Activated B cell treated with CpG ODN at 0.5 μM for 24 hours (primary cell): ENCODE measurements at regions not wholly inside any gene's neighbourhood (a gene's known extent, or its start where the extent isn't known, plus 50 kb on each side); places are given as distances from the start of the nearest gene placed in this dataset.

ENCODE experiments used
- ATAC-seq: fragments of 200-7000 bp; cut with Tn5 transposase; one replicate; pipeline ENCODE4 v1.10.0; 2021; ENCODE audit warnings: low read depth, mild to moderate bottlenecking, moderate library complexity
- CTCF ChIA-PET: fragments of 350-600 bp; sonication (Branson Sonifier 250); formaldehyde crosslinking; loops from one replicate; lab custom pipeline; 2021; ENCODE audit warnings: antibody characterized with exemption; lab: Charles Lee
- POLR2A ChIA-PET: fragments of 350-600 bp; sonication (Branson Sonifier 250); formaldehyde crosslinking; loops from one replicate; lab custom pipeline; 2021; ENCODE audit warnings: antibody characterized with exemption; lab: Charles Lee
- DNase-seq: peaks from one replicate; pipeline ENCODE4 v3.0.0; 2022
- H3K27ac Mint-ChIP-seq: one replicate; pipeline ENCODE4 v1.8.0; 2020; ENCODE audit warnings: mixed read lengths
- H3K27me3 Mint-ChIP-seq: one replicate; pipeline ENCODE4 v1.8.0; 2021; ENCODE audit warnings: mixed read lengths
- H3K36me3 Mint-ChIP-seq: one replicate; pipeline ENCODE4 v1.8.0; 2021; ENCODE audit warnings: low read depth, mixed read lengths
- H3K4me1 Mint-ChIP-seq: one replicate; pipeline ENCODE4 v1.8.0; 2021; ENCODE audit warnings: mixed read lengths
- H3K4me3 Mint-ChIP-seq: one replicate; pipeline ENCODE4 v1.8.0; 2020; ENCODE audit warnings: mild to moderate bottlenecking, mixed read lengths
- H3K9me3 Mint-ChIP-seq: one replicate; pipeline ENCODE4 v1.8.0; 2020; ENCODE audit warnings: mixed read lengths
- CTCF ChIP-seq: fragments of 200-600 bp; IDR thresholded peaks from one replicate; pipeline ENCODE4 v1.8.0; 2022; ENCODE audit warnings: antibody characterized with exemption, mild to moderate bottlenecking
- intact Hi-C: fragments of 100-400 bp; cut with micrococcal nuclease; formaldehyde crosslinking; loops from one replicate; pipeline ENCODE4 v1.15.1; 2024

GRCh38 chr6:43951756-43952675 lies 175.2 kb downstream of the MRPL14 start:
- DNase-seq (no peak), ATAC-seq (no peak)
- CTCF ChIA-PET, result no interaction called here
- Mint-ChIP-seq H3K9me3 (peaks cover 5% of the 10 kb centered on the region), H3K27me3 (peaks cover 24% of the 10 kb centered on the region), H3K36me3 (no peaks in the 10 kb centered on the region), H3K4me1 (no peaks in the 10 kb centered on the region), H3K27ac (no peak overlapping the region), H3K4me3 (no peak overlapping the region)
- POLR2A ChIA-PET, result no interaction called here
- TF ChIP-seq CTCF, result no peak
- intact Hi-C loops, result no loop called here

GRCh38 chr6:43951063-43951755 lies 176.0 kb downstream of the MRPL14 start:
- no peaks in the 10 kb centered on the region for H3K36me3 Mint-ChIP-seq

GRCh38 chr6:43950731-43951062 lies 176.6 kb downstream of the MRPL14 start:
- TF ChIP-seq CTCF, result no peak
- intact Hi-C loops, result no loop called here
- no peak overlapping the region for H3K27ac Mint-ChIP-seq
- no peak overlapping the region for H3K4me3 Mint-ChIP-seq
- H3K36me3 Mint-ChIP-seq, result no peaks in the 10 kb centered on the region
- no peak for DNase-seq
- no peaks in the 10 kb centered on the region for H3K4me1 Mint-ChIP-seq
- H3K9me3 Mint-ChIP-seq, result peaks cover 12% of the 10 kb centered on the region
- ATAC-seq, result no peak
- peaks cover 17% of the 10 kb centered on the region for H3K27me3 Mint-ChIP-seq
- ChIA-PET CTCF (no interaction called here), POLR2A (no interaction called here)

More at GRCh38 chr6:43951063-43951755, 176.0 kb downstream of the MRPL14 start:
- CTCF ChIA-PET, result no interaction called here
- no peak for ATAC-seq
- H3K4me1 Mint-ChIP-seq, result no peaks in the 10 kb centered on the region
- peaks cover 8% of the 10 kb centered on the region for H3K9me3 Mint-ChIP-seq
- POLR2A ChIA-PET, result no interaction called here
- TF ChIP-seq CTCF, result no peak
- no peak for DNase-seq
- H3K27me3 Mint-ChIP-seq, result peaks cover 18% of the 10 kb centered on the region
- intact Hi-C loops, result no loop called here
- H3K4me3 Mint-ChIP-seq, result no peak overlapping the region
- H3K27ac Mint-ChIP-seq, result no peak overlapping the region

GRCh38 chr6:43950051-43950605 lies 177.1 kb downstream of the MRPL14 start:
- peaks cover 13% of the 10 kb centered on the region for H3K27me3 Mint-ChIP-seq
- no peak overlapping the region for H3K4me3 Mint-ChIP-seq
- ChIA-PET CTCF (no interaction called here), POLR2A (no interaction called here)
- intact Hi-C loops, result no loop called here
- ATAC-seq (no peak), DNase-seq (no peak)
- H3K4me1 Mint-ChIP-seq, result no peaks in the 10 kb centered on the region
- TF ChIP-seq CTCF, result no peak
- no peak overlapping the region for H3K27ac Mint-ChIP-seq
- H3K36me3 Mint-ChIP-seq, result no peaks in the 10 kb centered on the region
- peaks cover 15% of the 10 kb centered on the region for H3K9me3 Mint-ChIP-seq

- ATAC-seq (no peak), DNase-seq (no peak)
- peaks cover 10% of the 10 kb centered on the region for H3K27me3 Mint-ChIP-seq
- POLR2A ChIA-PET, result no interaction called here
- no peak overlapping the region for H3K4me3 Mint-ChIP-seq
- CTCF ChIA-PET, result no interaction called here
- intact Hi-C loops, result no loop called here
- no peaks in the 10 kb centered on the region for H3K36me3 Mint-ChIP-seq
- no peak overlapping the region for H3K27ac Mint-ChIP-seq
- H3K9me3 Mint-ChIP-seq, result peaks cover 18% of the 10 kb centered on the region
- no peak for TF ChIP-seq CTCF
- no peaks in the 10 kb centered on the region for H3K4me1 Mint-ChIP-seq
Observed at GRCh38 chr6:43949551-43949991, 177.7 kb downstream of the MRPL14 start.
